Breast epithelium (tissue), 3 donors: ENCODE measurements at regions not wholly inside any gene's neighbourhood (a gene's known extent, or its start where the extent isn't known, plus 50 kb on each side); places are given as distances from the start of the nearest gene placed in this dataset.

Source experiments
- CTCF ChIP-seq, 3 donors: fragments of 450-650 bp; IDR thresholded peaks; one replicate each; pipeline ENCODE4 v1.5.1; 2016 to 2017; ENCODE audit warnings: antibody characterized with exemption in 3 of 3, mild to moderate bottlenecking in 3 of 3, moderate library complexity in 3 of 3
- POLR2A ChIP-seq: fragments of 450-650 bp; IDR thresholded peaks from one replicate; pipeline ENCODE4 v1.6.1; 2016; ENCODE audit warnings: antibody characterized with exemption, mild to moderate bottlenecking, moderate library complexity
- POLR2AphosphoS5 ChIP-seq, 3 donors: sonication (generic); formaldehyde crosslinking; IDR thresholded peaks; one replicate each; pipeline ENCODE4 v1.6.1; 2017; ENCODE audit warnings: antibody characterized with exemption in 3 of 3

GRCh38 chr9:89243296-89244061 is 64.9 kb upstream of the SHC3 start:
- no peak for TF ChIP-seq POLR2A
- no peak for TF ChIP-seq POLR2AphosphoS5 (IDR thresholded peaks at IDR 0.05)
- TF ChIP-seq CTCF (IDR thresholded peaks at IDR 0.05) = no peak
